ENCODE measurements at regions not wholly inside any gene's neighbourhood (a gene's known extent, or its start where the extent isn't known, plus 50 kb on each side); places are given as distances from the start of the nearest gene placed in this dataset.

DNA sequence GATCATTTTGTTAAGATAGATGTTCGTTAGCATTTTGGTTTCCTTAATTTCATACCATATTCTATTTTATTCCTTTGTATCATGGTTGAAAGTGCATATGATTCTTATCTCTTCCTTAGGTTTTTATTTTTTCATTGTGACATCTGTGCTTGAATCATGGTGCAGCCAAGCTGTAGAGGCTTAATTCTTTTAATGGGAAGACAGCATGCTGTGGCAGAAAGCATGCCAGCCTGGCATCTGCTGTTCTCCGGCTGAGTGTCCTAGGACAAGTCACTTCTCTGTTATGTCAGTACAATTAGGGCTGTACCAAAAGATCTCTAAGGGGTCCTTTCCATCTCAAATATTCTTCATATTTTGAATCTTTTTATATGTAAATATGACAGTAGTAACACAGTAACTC lies 68.5 kb upstream of the PMFBP1 start:
- TF ChIP-seq, protein P1, sequence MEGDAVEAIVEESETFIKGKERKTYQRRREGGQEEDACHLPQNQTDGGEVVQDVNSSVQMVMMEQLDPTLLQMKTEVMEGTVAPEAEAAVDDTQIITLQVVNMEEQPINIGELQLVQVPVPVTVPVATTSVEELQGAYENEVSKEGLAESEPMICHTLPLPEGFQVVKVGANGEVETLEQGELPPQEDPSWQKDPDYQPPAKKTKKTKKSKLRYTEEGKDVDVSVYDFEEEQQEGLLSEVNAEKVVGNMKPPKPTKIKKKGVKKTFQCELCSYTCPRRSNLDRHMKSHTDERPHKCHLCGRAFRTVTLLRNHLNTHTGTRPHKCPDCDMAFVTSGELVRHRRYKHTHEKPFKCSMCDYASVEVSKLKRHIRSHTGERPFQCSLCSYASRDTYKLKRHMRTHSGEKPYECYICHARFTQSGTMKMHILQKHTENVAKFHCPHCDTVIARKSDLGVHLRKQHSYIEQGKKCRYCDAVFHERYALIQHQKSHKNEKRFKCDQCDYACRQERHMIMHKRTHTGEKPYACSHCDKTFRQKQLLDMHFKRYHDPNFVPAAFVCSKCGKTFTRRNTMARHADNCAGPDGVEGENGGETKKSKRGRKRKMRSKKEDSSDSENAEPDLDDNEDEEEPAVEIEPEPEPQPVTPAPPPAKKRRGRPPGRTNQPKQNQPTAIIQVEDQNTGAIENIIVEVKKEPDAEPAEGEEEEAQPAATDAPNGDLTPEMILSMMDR (IDR thresholded peaks at IDR 0.05; ENCODE audit: poor library complexity, severe bottlenecking) = no peak
- TF ChIP-seq POLR2AphosphoS5 (IDR thresholded peaks at IDR 0.05) (no peak), TAF1 (IDR thresholded peaks at IDR 0.05; ENCODE audit: low read depth) (no peak)
